ENCODE measurements at regions not wholly inside any gene's neighbourhood (a gene's known extent, or its start where the extent isn't known, plus 50 kb on each side); places are given as distances from the start of the nearest gene placed in this dataset.

DNA sequence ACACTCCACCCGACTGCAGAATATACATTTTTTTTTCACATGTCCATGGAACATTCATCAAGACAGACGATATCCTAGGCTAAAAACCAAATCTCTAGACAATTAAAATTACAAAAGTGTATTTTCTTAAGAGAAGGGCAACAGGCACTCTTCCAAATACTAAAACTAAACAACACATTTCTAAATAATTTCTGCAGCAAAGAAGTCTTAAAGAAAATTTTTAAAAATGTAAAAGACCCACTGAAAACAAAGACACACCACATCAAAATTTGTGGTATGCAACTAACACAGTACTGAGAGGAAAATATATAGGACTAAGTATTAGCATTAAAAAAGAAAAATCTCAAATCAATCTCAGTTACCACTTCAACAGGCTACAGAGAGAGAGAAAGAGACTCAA is 570.0 kb downstream of the SLC16A7 start:
- Histone ChIP-seq H3K4me2 (ENCODE audit: low read length) (no peak overlapping the region), H3K4me1 (ENCODE audit: control insufficient read depth in 1 of 2, insufficient read depth in 2 of 2, low read length in 2 of 2) (no peaks in the 10 kb centered on the region), H3K27me3 (ENCODE audit: insufficient read depth, low read length) (no peaks in the 10 kb centered on the region), H2AFZ (ENCODE audit: low read depth, low read length, poor library complexity, severe bottlenecking) (no peak overlapping the region), H3K9me2 (ENCODE audit: insufficient read depth) (0 out of 2 replicates have a peak, but pooled peaks cover 5% of the 10 kb centered on the region), H3K79me2 (ENCODE audit: insufficient read depth, low read length) (no peaks in the 10 kb centered on the region), H3K9me3 (ENCODE audit: control insufficient read depth in 1 of 2, insufficient read depth in 1 of 2, low read depth in 1 of 2, low read length in 2 of 2) (no peaks in the 10 kb centered on the region), H3K36me3 (ENCODE audit: control insufficient read depth in 1 of 2, insufficient read depth in 2 of 2, low read length in 2 of 2) (no peaks in the 10 kb centered on the region), H3K4me3 (replicated peaks in 1 of 2; ENCODE audit: low read depth in 1 of 2, low read length in 2 of 2) (no peak overlapping the region), H4K20me1 (ENCODE audit: insufficient read depth) (no peaks in the 10 kb centered on the region), H3K27ac (ENCODE audit: low read depth, low read length) (no peak overlapping the region), H3K9ac (ENCODE audit: low read length) (no peak overlapping the region)
- POLR2A ChIA-PET, result no interaction called here
- intact Hi-C loops (cut with micrococcal nuclease), result no loop called here
- CTCF ChIA-PET, result no interaction called here
- RAD21 ChIA-PET (ENCODE audit: low non-redundant PET in 1 of 2, low total read pairs in 2 of 2, uncharacterized antibody in 2 of 2, unreplicated experiment in 2 of 2), result no interaction called here
- no TSS peak for BruUV-seq (replicated peaks)
- TF ChIP-seq SIN3A (IDR thresholded peaks at IDR 0.05; ENCODE audit: low read depth) (no peak), ELF1 (IDR thresholded peaks at IDR 0.05; ENCODE audit: borderline replicate concordance, low read depth) (no peak), POLR2A (IDR thresholded peaks at IDR 0.05; ENCODE audit: borderline replicate concordance, extremely low read depth, insufficient read depth, insufficient read length) (no peak), CBX3 (IDR thresholded peaks at IDR 0.05; ENCODE audit: low read depth) (no peak), ZFX (IDR thresholded peaks at IDR 0.05) (no peak), EZH2 (IDR thresholded peaks at IDR 0.05) (no peak), TCF7L2 (IDR thresholded peaks at IDR 0.05; ENCODE audit: borderline replicate concordance, extremely low read depth, insufficient read depth, insufficient read length) (no peak), CEBPB (IDR thresholded peaks at IDR 0.05; ENCODE audit: low read depth) (no peak), YY1 (IDR thresholded peaks at IDR 0.05; ENCODE audit: extremely low read depth, insufficient replicate concordance, low read depth, low read length) (no peak), POLR2AphosphoS5 (IDR thresholded peaks at IDR 0.05; ENCODE audit: low read depth, low read length) (no peak), EGR1 (IDR thresholded peaks at IDR 0.05; ENCODE audit: low read depth) (no peak)
- TF ChIP-seq, protein P1, sequence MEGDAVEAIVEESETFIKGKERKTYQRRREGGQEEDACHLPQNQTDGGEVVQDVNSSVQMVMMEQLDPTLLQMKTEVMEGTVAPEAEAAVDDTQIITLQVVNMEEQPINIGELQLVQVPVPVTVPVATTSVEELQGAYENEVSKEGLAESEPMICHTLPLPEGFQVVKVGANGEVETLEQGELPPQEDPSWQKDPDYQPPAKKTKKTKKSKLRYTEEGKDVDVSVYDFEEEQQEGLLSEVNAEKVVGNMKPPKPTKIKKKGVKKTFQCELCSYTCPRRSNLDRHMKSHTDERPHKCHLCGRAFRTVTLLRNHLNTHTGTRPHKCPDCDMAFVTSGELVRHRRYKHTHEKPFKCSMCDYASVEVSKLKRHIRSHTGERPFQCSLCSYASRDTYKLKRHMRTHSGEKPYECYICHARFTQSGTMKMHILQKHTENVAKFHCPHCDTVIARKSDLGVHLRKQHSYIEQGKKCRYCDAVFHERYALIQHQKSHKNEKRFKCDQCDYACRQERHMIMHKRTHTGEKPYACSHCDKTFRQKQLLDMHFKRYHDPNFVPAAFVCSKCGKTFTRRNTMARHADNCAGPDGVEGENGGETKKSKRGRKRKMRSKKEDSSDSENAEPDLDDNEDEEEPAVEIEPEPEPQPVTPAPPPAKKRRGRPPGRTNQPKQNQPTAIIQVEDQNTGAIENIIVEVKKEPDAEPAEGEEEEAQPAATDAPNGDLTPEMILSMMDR (IDR thresholded peaks at IDR 0.05 in 2 of 3, conservative IDR thresholded peaks at IDR 0.05 in 1 of 3; ENCODE audit: borderline replicate concordance in 1 of 3, insufficient read depth in 1 of 3, low read depth in 2 of 3, low read length in 2 of 3), result no peak
- TF ChIP-seq, protein P2, sequence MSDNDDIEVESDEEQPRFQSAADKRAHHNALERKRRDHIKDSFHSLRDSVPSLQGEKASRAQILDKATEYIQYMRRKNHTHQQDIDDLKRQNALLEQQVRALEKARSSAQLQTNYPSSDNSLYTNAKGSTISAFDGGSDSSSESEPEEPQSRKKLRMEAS (IDR thresholded peaks at IDR 0.05), result no peak
- TF ChIP-seq, protein P3, sequence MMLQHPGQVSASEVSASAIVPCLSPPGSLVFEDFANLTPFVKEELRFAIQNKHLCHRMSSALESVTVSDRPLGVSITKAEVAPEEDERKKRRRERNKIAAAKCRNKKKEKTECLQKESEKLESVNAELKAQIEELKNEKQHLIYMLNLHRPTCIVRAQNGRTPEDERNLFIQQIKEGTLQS (IDR thresholded peaks at IDR 0.05), result no peak
- TF ChIP-seq, protein P4, sequence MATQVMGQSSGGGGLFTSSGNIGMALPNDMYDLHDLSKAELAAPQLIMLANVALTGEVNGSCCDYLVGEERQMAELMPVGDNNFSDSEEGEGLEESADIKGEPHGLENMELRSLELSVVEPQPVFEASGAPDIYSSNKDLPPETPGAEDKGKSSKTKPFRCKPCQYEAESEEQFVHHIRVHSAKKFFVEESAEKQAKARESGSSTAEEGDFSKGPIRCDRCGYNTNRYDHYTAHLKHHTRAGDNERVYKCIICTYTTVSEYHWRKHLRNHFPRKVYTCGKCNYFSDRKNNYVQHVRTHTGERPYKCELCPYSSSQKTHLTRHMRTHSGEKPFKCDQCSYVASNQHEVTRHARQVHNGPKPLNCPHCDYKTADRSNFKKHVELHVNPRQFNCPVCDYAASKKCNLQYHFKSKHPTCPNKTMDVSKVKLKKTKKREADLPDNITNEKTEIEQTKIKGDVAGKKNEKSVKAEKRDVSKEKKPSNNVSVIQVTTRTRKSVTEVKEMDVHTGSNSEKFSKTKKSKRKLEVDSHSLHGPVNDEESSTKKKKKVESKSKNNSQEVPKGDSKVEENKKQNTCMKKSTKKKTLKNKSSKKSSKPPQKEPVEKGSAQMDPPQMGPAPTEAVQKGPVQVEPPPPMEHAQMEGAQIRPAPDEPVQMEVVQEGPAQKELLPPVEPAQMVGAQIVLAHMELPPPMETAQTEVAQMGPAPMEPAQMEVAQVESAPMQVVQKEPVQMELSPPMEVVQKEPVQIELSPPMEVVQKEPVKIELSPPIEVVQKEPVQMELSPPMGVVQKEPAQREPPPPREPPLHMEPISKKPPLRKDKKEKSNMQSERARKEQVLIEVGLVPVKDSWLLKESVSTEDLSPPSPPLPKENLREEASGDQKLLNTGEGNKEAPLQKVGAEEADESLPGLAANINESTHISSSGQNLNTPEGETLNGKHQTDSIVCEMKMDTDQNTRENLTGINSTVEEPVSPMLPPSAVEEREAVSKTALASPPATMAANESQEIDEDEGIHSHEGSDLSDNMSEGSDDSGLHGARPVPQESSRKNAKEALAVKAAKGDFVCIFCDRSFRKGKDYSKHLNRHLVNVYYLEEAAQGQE (IDR thresholded peaks at IDR 0.05; ENCODE audit: low read depth), result no peak
- no peak for ATAC-seq
- DNase-seq (ENCODE audit: low read depth, low spot score), result no peak
